SK-N-SH (cell line): ENCODE measurements at regions not wholly inside any gene's neighbourhood (a gene's known extent, or its start where the extent isn't known, plus 50 kb on each side); places are given as distances from the start of the nearest gene placed in this dataset.

Experiments
- CTCF ChIA-PET: fragments of 300-600, 350-600 bp; formaldehyde crosslinking; extraction: SDS; loops from one replicate; lab custom pipeline; 2021; lab: Yijun Ruan, JAX
- POLR2A ChIA-PET: fragments of 350-600 bp; sonication (Branson Sonifier 250); formaldehyde crosslinking; extraction: SDS; loops from one replicate; lab custom pipeline; 2020; ENCODE audit warnings: antibody characterized with exemption, inconsistent platforms; lab: Yijun Ruan, JAX
- DNase-seq: peaks from one replicate; pipeline ENCODE4 v3.0.0; 2012
- H2AFZ ChIP-seq: fragments of 200-600 bp; sonication (generic); 2 replicates; pipeline ENCODE4 v1.8.1; 2016; ENCODE audit warnings: antibody characterized with exemption, mild to moderate bottlenecking, low read depth
- H3F3A ChIP-seq: fragments of 200-600 bp; sonication (generic); replicated peaks from 2 replicates; pipeline ENCODE3; 2016; ENCODE audit warnings: antibody characterized with exemption, mild to moderate bottlenecking; ENCODE audit not compliant: insufficient read depth
- H3K27ac ChIP-seq, 2 experiments: fragments of 200-500 bp in 1 of 2; fragments of 200-600 bp in 1 of 2; sonication (Bioruptor generic) in 1 of 2; sonication (generic), shearing (Covaris generic) in 1 of 2; 2 replicates each; pipeline versions ENCODE4 v1.5.1 to v1.6.1; 2014 to 2016; ENCODE audit warnings: low read depth in 2 of 2, inconsistent platforms in 1 of 2, low read length in 1 of 2, mild to moderate bottlenecking in 1 of 2, mixed read lengths in 1 of 2
- H3K27me3 ChIP-seq: fragments of 200-600 bp; sonication (generic), shearing (Covaris generic); 2 replicates; pipeline ENCODE4 v1.6.1; 2016; ENCODE audit warnings: mixed run types; ENCODE audit not compliant: insufficient read depth
- H3K36me3 ChIP-seq, 2 experiments: fragments of 200-500 bp in 1 of 2; fragments of 200-600 bp in 1 of 2; sonication (Bioruptor generic) in 1 of 2; sonication (generic) in 1 of 2; replicated peaks in 1 of 2; 2 replicates each; pipeline versions ENCODE3 to v1.5.1; 2014 to 2016; ENCODE audit warnings: low read length in 1 of 2, mild to moderate bottlenecking in 1 of 2; ENCODE audit not compliant: insufficient read depth in 2 of 2, control insufficient read depth in 1 of 2
- H3K4me1 ChIP-seq, 2 experiments: fragments of 200-500 bp in 1 of 2; fragments of 200-600 bp in 1 of 2; sonication (Bioruptor generic) in 1 of 2; sonication (generic), shearing (Covaris generic) in 1 of 2; 2 replicates each; pipeline versions ENCODE4 v1.5.1 to v1.6.1; 2014 to 2016; ENCODE audit warnings: low read depth in 1 of 2, low read length in 1 of 2, mixed run types in 1 of 2; ENCODE audit not compliant: insufficient read depth in 2 of 2, control insufficient read depth in 1 of 2
- H3K4me2 ChIP-seq: fragments of 200-600 bp; sonication (generic), shearing (Covaris generic); 2 replicates; pipeline ENCODE4 v1.6.1; 2017; ENCODE audit warnings: mixed run types
- H3K4me3 ChIP-seq, 2 experiments: fragments of 200-500 bp in 1 of 2; fragments of 200-600 bp in 1 of 2; sonication (Bioruptor generic) in 1 of 2; sonication (generic), shearing (Covaris generic) in 1 of 2; 2 replicates each; pipeline versions ENCODE4 v1.5.1 to v1.8.1; 2014 to 2016; ENCODE audit warnings: low read depth in 2 of 2, inconsistent platforms in 1 of 2, low read length in 1 of 2, mild to moderate bottlenecking in 1 of 2, mixed read lengths in 1 of 2, moderate library complexity in 1 of 2
- H3K79me2 ChIP-seq: fragments of 200-600 bp; sonication (generic); 2 replicates; pipeline ENCODE4 v1.8.1; 2017; ENCODE audit warnings: mild to moderate bottlenecking; ENCODE audit not compliant: insufficient read depth
- H3K9ac ChIP-seq: fragments of 200-600 bp; sonication (generic); 2 replicates; pipeline ENCODE4 v1.6.1; 2017; ENCODE audit warnings: mixed run types
- H3K9me2 ChIP-seq: fragments of 200-600 bp; sonication (generic); 2 replicates; pipeline ENCODE4 v1.6.1; 2017; ENCODE audit warnings: mixed run types
- H3K9me3 ChIP-seq: fragments of 200-600 bp; sonication (generic); 2 replicates; pipeline ENCODE4 v1.6.1; 2017; ENCODE audit warnings: mixed run types, mild to moderate bottlenecking, moderate library complexity
- H4K20me1 ChIP-seq: fragments of 200-600 bp; sonication (generic); 2 replicates; pipeline ENCODE4 v1.6.1; 2017; ENCODE audit warnings: mild to moderate bottlenecking, mixed run types; ENCODE audit not compliant: insufficient read depth
- ELF1 ChIP-seq: IDR thresholded peaks from 2 replicates; pipeline ENCODE4 v1.4.0; 2012
- EP300 ChIP-seq, 2 experiments: IDR thresholded peaks; 2 replicates each; pipeline versions ENCODE4 v1.4.0 to v1.6.1; 2012; ENCODE audit warnings: borderline replicate concordance in 1 of 2, low read depth in 1 of 2, low read length in 1 of 2
- EZH2phosphoT487 ChIP-seq: fragments of 200-600 bp; sonication (generic); IDR thresholded peaks from 2 replicates; pipeline ENCODE4 v1.6.1; 2017; ENCODE audit warnings: low read depth, mixed run types, mild to moderate bottlenecking, antibody characterized with exemption, moderate library complexity, borderline replicate concordance
- FOSL2 ChIP-seq: IDR thresholded peaks from 2 replicates; pipeline ENCODE4 v1.4.0; 2012; ENCODE audit warnings: low read depth, mild to moderate bottlenecking, moderate library complexity, borderline replicate concordance
- GATA2 ChIP-seq: sonication (generic); formaldehyde crosslinking; IDR thresholded peaks from 2 replicates; pipeline ENCODE4 v1.5.0; 2020; ENCODE audit warnings: mild to moderate bottlenecking, missing genetic modification reagents
- JUND ChIP-seq: IDR thresholded peaks from 2 replicates; pipeline ENCODE4 v1.4.0; 2012
- MEF2A ChIP-seq: IDR thresholded peaks from 2 replicates; pipeline ENCODE4 v1.4.0; 2012; ENCODE audit warnings: low read depth, borderline replicate concordance
- MXI1 ChIP-seq: IDR thresholded peaks from 2 replicates; pipeline ENCODE4 v1.6.1; 2012; ENCODE audit warnings: mild to moderate bottlenecking, low read depth, low read length, improper control_type of control experiment
- NRF1 ChIP-seq: IDR thresholded peaks from 2 replicates; pipeline ENCODE4 v1.6.1; 2012; ENCODE audit warnings: low read depth, mild to moderate bottlenecking, low read length
- POLR2AphosphoS5 ChIP-seq: IDR thresholded peaks from 2 replicates; pipeline ENCODE4 v1.6.1; 2012; ENCODE audit warnings: low read depth, low read length
- RAD21 ChIP-seq: IDR thresholded peaks from 2 replicates; pipeline ENCODE4 v1.6.1; 2012; ENCODE audit warnings: mild to moderate bottlenecking, low read length
- RCOR1 ChIP-seq: fragments of 150-350 bp; IDR thresholded peaks from 2 replicates; pipeline ENCODE4 v1.6.1; 2017; ENCODE audit warnings: antibody characterized with exemption, low read length
- RFX5 ChIP-seq: IDR thresholded peaks from 2 replicates; pipeline ENCODE4 v1.6.1; 2012; ENCODE audit warnings: mild to moderate bottlenecking, improper control_type of control experiment, low read length
- RXRA ChIP-seq: IDR thresholded peaks from 2 replicates; pipeline ENCODE4 v1.4.0; 2012; ENCODE audit warnings: low read depth, mild to moderate bottlenecking, borderline replicate concordance
- TAF1 ChIP-seq: IDR thresholded peaks from 2 replicates; pipeline ENCODE4 v1.6.1; 2012; ENCODE audit warnings: low read depth, mild to moderate bottlenecking, low read length, moderate library complexity, borderline replicate concordance
- TCF12 ChIP-seq: IDR thresholded peaks from 2 replicates; pipeline ENCODE4 v1.4.0; 2012
- YY1 ChIP-seq: IDR thresholded peaks from 2 replicates; pipeline ENCODE4 v1.4.0; 2012; ENCODE audit warnings: low read depth, mild to moderate bottlenecking
- WGBS: methylation state at CpG from one replicate; pipeline ENCODE4 v1.1.6; 2017; ENCODE audit warnings: low lambda C conversion rate; 5-methylcytosine and 5-hydroxymethylcytosine counted together
- TF ChIP-seq, protein P1 (sequence below): fragments of 150-350 bp; IDR thresholded peaks from 2 replicates; pipeline ENCODE4 v1.6.1; 2017; ENCODE audit warnings: antibody characterized with exemption, low read length, low read depth, borderline replicate concordance
- TF ChIP-seq, protein P2 (sequence below): IDR thresholded peaks from 2 replicates; pipeline ENCODE4 v1.4.0; 2012; ENCODE audit warnings: low read depth, borderline replicate concordance
- TF ChIP-seq, protein P3 (sequence below): fragments of 150-350 bp; IDR thresholded peaks from 2 replicates; pipeline ENCODE4 v1.6.1; 2016; ENCODE audit warnings: mild to moderate bottlenecking, low read depth, low read length

DNA sequence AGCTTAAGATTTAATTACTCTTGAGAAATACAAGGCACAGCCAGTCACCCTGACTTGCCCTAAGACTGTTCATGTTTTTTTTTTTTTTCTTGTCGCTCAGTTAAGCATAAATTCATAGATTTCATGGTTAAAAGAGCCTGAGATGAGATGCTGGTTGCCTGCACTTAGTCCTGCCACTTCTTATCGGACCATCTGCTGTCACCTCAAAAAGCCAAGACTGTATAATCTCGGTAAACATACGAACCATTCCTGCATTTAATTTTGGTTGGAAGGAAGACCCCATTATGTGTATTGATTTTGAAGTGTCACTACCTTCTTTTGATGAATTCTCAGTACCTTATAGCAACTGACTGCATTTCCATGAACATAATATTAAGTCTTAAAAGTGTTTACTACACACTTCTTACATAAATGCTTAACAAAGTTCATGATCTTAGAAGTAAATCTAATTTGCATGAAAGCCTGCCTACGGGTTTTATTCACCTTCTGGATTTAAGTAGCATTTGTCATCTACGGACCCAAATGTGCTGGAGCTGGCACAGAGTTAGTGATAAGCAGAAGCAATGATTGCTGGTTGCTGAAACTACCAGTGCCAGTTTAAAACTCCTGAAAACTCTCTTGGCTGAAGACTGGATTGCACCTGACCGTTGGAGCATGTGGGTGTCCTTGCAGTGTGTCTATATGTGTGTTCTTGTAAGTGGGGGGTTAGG, 843.4 kb downstream of the TMEM182 start:
- no peaks in the 10 kb centered on the region for H4K20me1 ChIP-seq
- no peaks in the 10 kb centered on the region for H3F3A ChIP-seq
- no peaks in the 10 kb centered on the region for H3K27me3 ChIP-seq
- no peaks in the 10 kb centered on the region for H3K79me2 ChIP-seq
- POLR2A ChIA-PET: no interaction called here
- no peak overlapping the region for H2AFZ ChIP-seq
- H3K36me3 ChIP-seq: no peaks in the 10 kb centered on the region
- no peaks in the 10 kb centered on the region; the same call in 1 of the 2 replicates for H3K9me3 ChIP-seq
- no peaks in the 10 kb centered on the region for H3K4me1 ChIP-seq
- no peaks in the 10 kb centered on the region for H3K9me2 ChIP-seq
- CTCF ChIA-PET: no interaction called here
- H3K27ac ChIP-seq: no peak overlapping the region
- TF ChIP-seq, protein P1, sequence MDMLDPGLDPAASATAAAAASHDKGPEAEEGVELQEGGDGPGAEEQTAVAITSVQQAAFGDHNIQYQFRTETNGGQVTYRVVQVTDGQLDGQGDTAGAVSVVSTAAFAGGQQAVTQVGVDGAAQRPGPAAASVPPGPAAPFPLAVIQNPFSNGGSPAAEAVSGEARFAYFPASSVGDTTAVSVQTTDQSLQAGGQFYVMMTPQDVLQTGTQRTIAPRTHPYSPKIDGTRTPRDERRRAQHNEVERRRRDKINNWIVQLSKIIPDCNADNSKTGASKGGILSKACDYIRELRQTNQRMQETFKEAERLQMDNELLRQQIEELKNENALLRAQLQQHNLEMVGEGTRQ: no peak
- no peak for TF ChIP-seq RAD21
- no peak for TF ChIP-seq TAF1
- TF ChIP-seq TCF12: no peak
- no peak for TF ChIP-seq ELF1
- no peak for TF ChIP-seq GATA2 (CRISPR knock-in tag)
- TF ChIP-seq, protein P2, sequence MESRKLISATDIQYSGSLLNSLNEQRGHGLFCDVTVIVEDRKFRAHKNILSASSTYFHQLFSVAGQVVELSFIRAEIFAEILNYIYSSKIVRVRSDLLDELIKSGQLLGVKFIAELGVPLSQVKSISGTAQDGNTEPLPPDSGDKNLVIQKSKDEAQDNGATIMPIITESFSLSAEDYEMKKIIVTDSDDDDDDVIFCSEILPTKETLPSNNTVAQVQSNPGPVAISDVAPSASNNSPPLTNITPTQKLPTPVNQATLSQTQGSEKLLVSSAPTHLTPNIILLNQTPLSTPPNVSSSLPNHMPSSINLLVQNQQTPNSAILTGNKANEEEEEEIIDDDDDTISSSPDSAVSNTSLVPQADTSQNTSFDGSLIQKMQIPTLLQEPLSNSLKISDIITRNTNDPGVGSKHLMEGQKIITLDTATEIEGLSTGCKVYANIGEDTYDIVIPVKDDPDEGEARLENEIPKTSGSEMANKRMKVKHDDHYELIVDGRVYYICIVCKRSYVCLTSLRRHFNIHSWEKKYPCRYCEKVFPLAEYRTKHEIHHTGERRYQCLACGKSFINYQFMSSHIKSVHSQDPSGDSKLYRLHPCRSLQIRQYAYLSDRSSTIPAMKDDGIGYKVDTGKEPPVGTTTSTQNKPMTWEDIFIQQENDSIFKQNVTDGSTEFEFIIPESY: no peak
- no peak for TF ChIP-seq JUND
- TF ChIP-seq FOSL2: no peak
- no peak overlapping the region for H3K4me2 ChIP-seq
- no peak for DNase-seq
- H3K9ac ChIP-seq: no peak overlapping the region
- no peak overlapping the region for H3K4me3 ChIP-seq
- 0% methylated on average over 7 of the region's 7 CpGs for WGBS

DNA sequence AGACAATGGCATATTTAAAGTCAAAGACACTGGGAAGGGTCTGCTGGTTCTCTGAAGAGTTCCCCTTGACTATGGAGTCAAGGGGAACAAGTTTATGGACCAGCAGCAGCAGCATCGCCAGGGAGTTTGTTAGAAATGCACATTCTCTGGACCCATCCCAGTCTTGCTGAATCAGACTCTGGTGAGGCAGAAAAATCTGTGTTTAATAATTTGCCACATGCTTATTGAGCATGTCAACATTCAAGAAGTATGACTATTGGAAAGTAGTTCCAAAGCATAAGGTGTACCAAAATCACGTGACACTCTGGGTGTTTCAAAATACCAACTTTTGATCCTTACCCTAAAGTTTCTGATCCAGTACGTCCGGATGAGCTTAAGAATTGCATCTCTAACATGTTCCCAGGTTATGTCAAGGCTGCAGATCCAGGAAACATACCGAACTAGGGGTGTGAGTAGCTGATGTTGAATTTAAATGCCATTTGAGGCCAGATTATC, 853.8 kb downstream of the TMEM182 start:
- no peaks in the 10 kb centered on the region for H3K9me2 ChIP-seq
- H2AFZ ChIP-seq: no peak overlapping the region
- no peaks in the 10 kb centered on the region for H4K20me1 ChIP-seq
- no peak overlapping the region for H3K27ac ChIP-seq
- H3K4me2 ChIP-seq: no peak overlapping the region
- no peaks in the 10 kb centered on the region for H3K79me2 ChIP-seq
- WGBS: 0% methylated on average over 5 of the region's 5 CpGs
- H3K9ac ChIP-seq: no peak overlapping the region
- ChIA-PET POLR2A (no interaction called here), CTCF (interaction anchor here (1.2 kb wide), 1 partner anchor 44 kb away, joined by 3 read pairs; no protein-coding TSS in a partner anchor)
- TF ChIP-seq ELF1: no peak
- TF ChIP-seq POLR2AphosphoS5: no peak
- TF ChIP-seq, protein P3, sequence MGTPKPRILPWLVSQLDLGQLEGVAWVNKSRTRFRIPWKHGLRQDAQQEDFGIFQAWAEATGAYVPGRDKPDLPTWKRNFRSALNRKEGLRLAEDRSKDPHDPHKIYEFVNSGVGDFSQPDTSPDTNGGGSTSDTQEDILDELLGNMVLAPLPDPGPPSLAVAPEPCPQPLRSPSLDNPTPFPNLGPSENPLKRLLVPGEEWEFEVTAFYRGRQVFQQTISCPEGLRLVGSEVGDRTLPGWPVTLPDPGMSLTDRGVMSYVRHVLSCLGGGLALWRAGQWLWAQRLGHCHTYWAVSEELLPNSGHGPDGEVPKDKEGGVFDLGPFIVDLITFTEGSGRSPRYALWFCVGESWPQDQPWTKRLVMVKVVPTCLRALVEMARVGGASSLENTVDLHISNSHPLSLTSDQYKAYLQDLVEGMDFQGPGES: no peak
- TF ChIP-seq MXI1: no peak
- no peak for TF ChIP-seq YY1
- TF ChIP-seq RXRA: no peak
- TF ChIP-seq, protein P2: no peak
- TF ChIP-seq EP300 (IDR thresholded peaks at IDR 0.05; ENCODE audit: borderline replicate concordance in 1 of 2, low read depth in 1 of 2, low read length in 1 of 2): no peak
- TF ChIP-seq EZH2phosphoT487: no peak
- no peak for TF ChIP-seq JUND
- no peak for TF ChIP-seq MEF2A
- TF ChIP-seq RFX5: no peak
- TF ChIP-seq, protein P1: no peak
- no peak for TF ChIP-seq NRF1
- TF ChIP-seq RCOR1: no peak
- TF ChIP-seq RAD21: no peak
- H3K27me3 ChIP-seq: no peaks in the 10 kb centered on the region
- H3K9me3 ChIP-seq: no peaks in the 10 kb centered on the region
- H3F3A ChIP-seq: no peaks in the 10 kb centered on the region
- H3K4me3 ChIP-seq: no peak overlapping the region
- DNase-seq: no peak
- no peaks in the 10 kb centered on the region for H3K36me3 ChIP-seq
- H3K4me1 ChIP-seq: no peaks in the 10 kb centered on the region
